ENCODE measurements at regions not wholly inside any gene's neighbourhood (a gene's known extent, or its start where the extent isn't known, plus 50 kb on each side); places are given as distances from the start of the nearest gene placed in this dataset.

- TF ChIP-seq SUZ12 (IDR thresholded peaks at IDR 0.05; ENCODE audit: extremely low read depth, insufficient read depth, insufficient read length) (no peak), ZNF274 (IDR thresholded peaks at IDR 0.05; ENCODE audit: low read depth, low read length) (no peak)
These were observed 60.1 kb upstream of the BMP2 start for GRCh38 chr20:6707321-6707831.

All from NT2/D1 (cell line).